GM23248 (cell line): ENCODE measurements at regions not wholly inside any gene's neighbourhood (a gene's known extent, or its start where the extent isn't known, plus 50 kb on each side); places are given as distances from the start of the nearest gene placed in this dataset.

Source experiments
- EZH2 ChIP-seq: fragments of 200-600 bp; sonication (generic); IDR thresholded peaks from 2 replicates; pipeline ENCODE4 v1.6.1; 2018; ENCODE audit warnings: antibody characterized with exemption, mild to moderate bottlenecking; ENCODE audit not compliant: insufficient read depth, poor library complexity, severe bottlenecking
- EZH2phosphoT487 ChIP-seq: fragments of 200-600 bp; sonication (generic); IDR thresholded peaks from 2 replicates; pipeline ENCODE4 v1.6.1; 2018; ENCODE audit warnings: antibody characterized with exemption, moderate library complexity, mild to moderate bottlenecking, low read depth; ENCODE audit not compliant: insufficient read depth

DNA sequence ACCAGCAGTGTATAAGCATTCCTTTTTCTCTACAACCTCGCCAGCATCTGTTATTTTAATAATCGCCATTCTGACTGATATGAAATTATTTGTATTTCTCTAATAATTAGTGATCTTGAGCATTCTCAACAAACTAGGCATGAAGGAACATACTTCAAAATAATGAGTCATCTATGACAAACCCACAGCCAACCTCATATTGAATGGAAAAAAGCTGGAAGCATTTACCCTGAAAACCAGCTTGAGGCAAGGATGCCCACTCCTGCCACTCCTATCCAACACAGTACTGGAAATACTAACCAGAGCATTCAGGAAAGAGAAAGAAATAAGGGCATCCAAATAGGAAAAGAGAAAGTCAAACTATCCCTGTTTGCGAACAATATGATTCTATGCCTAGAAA is 390.6 kb upstream of the ID4 start:
- TF ChIP-seq EZH2: no peak
- TF ChIP-seq EZH2phosphoT487: no peak
